SK-MEL-5 (cell line): ENCODE measurements at regions not wholly inside any gene's neighbourhood (a gene's known extent, or its start where the extent isn't known, plus 50 kb on each side); places are given as distances from the start of the nearest gene placed in this dataset.

Source experiments
- DNase-seq: peaks from one replicate; pipeline ENCODE4 v3.0.0-alpha.2; 2016; ENCODE audit warnings: low read depth, low spot score
- in situ Hi-C: cut with HindIII; loops from 2 replicates; pipeline ENCODE4 v1.10.0; 2016; ENCODE audit warnings: low sequenced_read_pairs, high pct_unique_total_duplicates, low pct_unique_long_range_greater_than_20kb

DNA sequence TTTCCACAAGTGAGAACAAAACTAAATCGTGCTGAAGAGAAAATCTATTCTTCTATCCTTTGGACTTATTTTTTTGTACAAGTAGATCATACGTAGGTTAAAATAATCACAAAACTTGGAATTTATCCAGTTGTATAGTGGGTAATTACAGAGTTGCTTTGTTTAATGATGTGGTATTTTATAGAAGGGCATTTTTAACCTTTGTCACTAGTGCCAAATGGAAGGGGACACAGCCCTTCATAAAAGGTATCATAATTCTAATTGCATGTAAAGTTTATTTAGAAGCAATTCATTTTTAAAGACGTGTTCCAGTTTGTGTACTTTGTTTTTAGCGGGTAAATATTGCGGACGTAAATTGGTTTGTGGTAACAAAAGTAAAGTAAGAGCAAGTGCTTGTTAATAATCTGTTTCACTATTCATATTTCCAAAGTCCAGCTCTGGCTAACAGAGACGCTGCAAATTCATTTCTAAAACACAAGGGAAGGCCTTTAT is 99.5 kb downstream of the ERCC5 start:
- in situ Hi-C loops = no loop called here
- DNase-seq = no peak

DNA sequence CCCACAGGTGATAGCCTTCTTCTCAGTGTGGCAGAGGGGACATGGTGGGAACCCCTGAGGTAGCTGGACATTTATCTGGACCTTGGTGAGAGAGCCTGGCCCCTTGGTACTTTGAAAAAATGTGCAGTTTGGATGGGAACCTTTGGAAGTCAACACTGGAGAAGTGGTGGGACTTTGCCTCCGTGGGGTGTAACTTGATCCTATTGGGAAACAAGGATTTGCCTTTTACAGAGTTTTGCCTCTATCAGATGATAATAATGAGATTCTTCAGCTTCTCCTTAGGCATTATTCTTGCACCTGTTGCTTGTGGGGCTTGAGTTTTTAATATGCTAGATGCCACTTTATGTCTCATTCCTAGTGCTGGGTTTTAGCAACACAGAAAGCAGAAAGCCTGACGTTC is 99.0 kb downstream of the ERCC5 start:
- DNase-seq = no peak
- in situ Hi-C loops = no loop called here

DNA sequence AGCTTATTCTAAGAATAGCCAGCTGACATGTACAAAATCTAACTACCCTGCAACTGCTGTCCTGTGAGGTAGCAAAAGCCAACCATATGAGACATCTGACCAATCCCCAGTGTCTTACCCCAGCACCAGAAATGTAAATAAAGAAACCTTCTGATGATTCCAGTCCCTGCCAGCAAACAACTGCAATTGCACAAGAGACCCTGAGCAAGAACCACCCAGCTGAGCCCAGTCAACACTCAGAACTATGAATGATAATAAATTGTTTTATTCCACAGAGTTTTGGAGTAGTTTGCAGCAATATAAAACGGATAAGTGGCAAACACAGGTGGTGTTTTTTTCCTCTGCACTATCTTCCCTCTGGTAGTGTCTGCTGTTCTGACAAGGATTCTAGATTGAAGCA is 94.9 kb downstream of the ERCC5 start:
- no peak for DNase-seq
- in situ Hi-C loops = no loop called here

DNA sequence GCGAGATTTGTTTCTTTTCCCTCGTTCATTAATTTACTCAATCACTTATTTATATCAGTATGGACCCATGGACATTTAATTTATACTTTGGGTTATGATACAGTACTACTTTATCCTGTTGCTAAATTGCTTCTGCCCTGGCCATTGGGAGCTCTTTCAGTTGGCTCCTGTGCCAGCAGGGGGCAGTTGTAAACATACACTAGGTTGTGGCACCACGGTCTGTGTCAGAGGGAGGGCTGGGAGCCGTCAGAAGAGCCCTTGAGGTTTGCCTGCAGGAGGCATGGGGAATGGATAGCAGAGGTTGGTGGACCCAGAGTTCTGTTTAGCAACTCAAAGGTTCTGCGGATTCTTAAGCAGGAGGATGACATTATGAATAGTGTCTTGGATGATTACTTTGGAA is 94.3 kb downstream of the ERCC5 start:
- in situ Hi-C loops = no loop called here
- DNase-seq = no peak

DNA sequence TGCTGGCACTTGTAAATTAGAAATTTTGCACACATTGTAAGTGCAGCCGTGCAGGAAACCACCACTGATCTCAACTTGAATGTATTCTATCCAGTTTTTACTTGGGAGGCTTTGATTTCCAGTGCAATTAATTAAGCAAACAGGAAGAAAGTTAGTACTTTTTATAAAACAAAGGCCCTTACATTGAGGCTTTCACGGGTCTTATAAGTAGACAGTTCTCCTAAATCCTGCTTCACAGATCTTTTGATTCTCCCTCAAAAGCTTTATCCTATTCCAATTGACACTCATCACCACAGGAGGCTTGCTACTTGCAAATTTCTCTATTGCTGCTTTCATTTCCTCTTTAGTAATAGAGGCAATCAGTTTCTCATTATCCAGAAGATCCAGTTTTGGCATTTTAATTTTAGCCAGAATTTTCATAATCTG is 90.1 kb downstream of the ERCC5 start:
- in situ Hi-C loops = no loop called here
- DNase-seq = no peak

DNA sequence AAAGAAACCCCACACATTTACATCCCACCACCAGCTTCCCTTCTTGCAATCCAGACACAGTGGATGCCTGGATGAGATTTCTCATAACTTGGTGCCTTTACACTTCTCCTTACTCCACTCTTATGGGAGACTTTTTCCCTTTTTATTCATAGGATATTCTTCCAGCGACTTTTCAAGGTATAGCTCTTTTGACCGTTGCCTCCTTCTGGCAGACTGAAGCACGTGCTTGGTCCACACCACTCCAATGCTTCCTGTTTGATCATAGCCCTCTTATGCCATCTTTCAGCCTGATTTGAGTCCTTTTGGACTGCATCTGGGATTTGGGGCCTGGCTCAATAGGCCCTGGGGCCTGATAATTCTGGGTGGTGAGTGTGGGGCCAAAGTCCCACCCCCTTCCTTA is 87.7 kb downstream of the ERCC5 start:
- in situ Hi-C loops = no loop called here
- no peak for DNase-seq

DNA sequence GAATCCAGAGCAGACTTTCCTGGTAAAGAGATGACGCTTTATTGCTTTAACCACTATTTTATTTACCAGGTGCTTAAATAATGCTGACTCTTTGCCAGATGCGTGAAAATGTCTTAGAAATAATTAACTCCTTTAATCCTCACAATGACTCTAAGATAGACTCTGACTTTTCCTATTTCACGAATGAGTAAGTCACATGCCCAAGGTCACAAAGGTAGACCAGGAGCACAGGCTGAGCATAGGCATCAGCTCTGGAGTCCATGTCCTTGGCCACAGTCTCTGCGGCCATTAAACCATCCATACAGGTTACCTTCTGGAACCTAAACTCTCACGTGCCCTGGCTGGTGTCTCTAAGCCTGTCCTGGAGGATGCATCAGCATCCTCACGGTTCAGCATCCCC is 87.3 kb downstream of the ERCC5 start:
- DNase-seq = no peak
- in situ Hi-C loops = no loop called here

GRCh38 chr13:102932331-102932730 is 86.5 kb downstream of the ERCC5 start:
- DNase-seq = no peak
- in situ Hi-C loops = no loop called here

DNA sequence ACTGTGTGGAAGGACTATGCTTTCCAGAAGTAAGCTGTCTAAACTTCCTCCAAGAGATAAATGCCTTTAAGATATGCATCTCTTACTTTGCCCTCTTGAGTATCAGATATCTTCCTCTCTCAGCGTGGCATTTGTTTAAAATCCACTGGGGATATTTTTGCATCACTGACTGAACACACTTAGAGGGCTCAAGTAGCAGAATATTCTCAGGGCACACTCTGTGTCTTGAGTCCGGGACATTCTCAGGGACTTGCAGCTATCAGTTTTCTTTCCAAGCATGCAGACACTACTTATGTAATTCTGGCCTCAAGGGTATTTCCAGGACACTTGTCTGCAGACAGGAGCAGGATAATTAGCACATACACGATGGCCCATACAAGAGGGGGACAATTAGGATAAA is 84.7 kb downstream of the ERCC5 start:
- no peak for DNase-seq
- in situ Hi-C loops = no loop called here

- no peak for DNase-seq
- in situ Hi-C loops = no loop called here
Measured at GRCh38 chr13:102928941-102929675, 83.3 kb downstream of the ERCC5 start.
